ENCODE measurements at regions not wholly inside any gene's neighbourhood (a gene's known extent, or its start where the extent isn't known, plus 50 kb on each side); places are given as distances from the start of the nearest gene placed in this dataset.

- TF ChIP-seq CTCF (IDR thresholded peaks at IDR 0.05) (no peak), POLR2AphosphoS5 (IDR thresholded peaks at IDR 0.05; ENCODE audit: low read depth, low read length) (no peak), TCF7L2 (IDR thresholded peaks at IDR 0.05; ENCODE audit: low read depth, low read length) (no peak), REST (IDR thresholded peaks at IDR 0.05; ENCODE audit: insufficient read depth in 1 of 2, low read depth in 2 of 2, low read length in 1 of 2) (no peak), SIN3A (IDR thresholded peaks at IDR 0.05; ENCODE audit: borderline replicate concordance, insufficient read depth, low read depth, low read length) (no peak)
Observed at GRCh38 chr3:102537123-102537522, 102.3 kb downstream of the ZPLD1 start.
